Fibroblast of skin of back (primary cell): ENCODE measurements at regions not wholly inside any gene's neighbourhood (a gene's known extent, or its start where the extent isn't known, plus 50 kb on each side); places are given as distances from the start of the nearest gene placed in this dataset.
"Not testable (repeated sequence)": the region's sequence is repeated elsewhere in the genome, so short reads cannot be mapped to it uniquely, and the experiment has no call there.

ENCODE experiments used
- DNase-seq: peaks from one replicate; pipeline ENCODE4 v3.0.0-alpha.2; 2013

- no peak for DNase-seq
Observed at GRCh38 chrX:115972717-115973116, 197.8 kb upstream of the AGTR2 start.

- no peak for DNase-seq
Observed at GRCh38 chrX:115978068-115978467, 192.5 kb upstream of the AGTR2 start.

- DNase-seq: not testable (repeated sequence)
Observed at GRCh38 chrX:115983148-115983547, 187.4 kb upstream of the AGTR2 start.

- DNase-seq: not testable (repeated sequence)
Observed at GRCh38 chrX:115987464-115987863, 183.1 kb upstream of the AGTR2 start.

DNA sequence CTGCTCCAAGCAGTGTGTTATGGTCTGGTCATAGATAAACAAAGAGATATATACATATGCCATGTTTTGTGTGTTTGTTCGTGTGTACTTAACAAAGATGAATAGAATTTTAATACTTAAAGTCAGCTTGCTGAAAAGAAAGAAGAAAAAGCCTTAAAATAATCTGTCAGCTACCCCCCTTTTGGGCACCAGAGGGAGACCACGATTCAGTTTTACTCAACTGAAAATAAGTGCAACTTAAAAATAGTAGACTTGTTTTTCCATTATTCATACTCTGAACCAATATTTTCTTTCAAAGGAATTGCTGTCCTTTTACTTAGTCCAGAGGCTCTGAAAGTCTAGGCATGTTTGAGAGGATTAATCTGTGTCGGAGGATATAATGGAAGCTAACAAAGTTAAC lies 181.7 kb upstream of the AGTR2 start:
- DNase-seq: no peak

- no peak for DNase-seq
Observed at GRCh38 chrX:115989686-115990085, 180.9 kb upstream of the AGTR2 start.

DNA sequence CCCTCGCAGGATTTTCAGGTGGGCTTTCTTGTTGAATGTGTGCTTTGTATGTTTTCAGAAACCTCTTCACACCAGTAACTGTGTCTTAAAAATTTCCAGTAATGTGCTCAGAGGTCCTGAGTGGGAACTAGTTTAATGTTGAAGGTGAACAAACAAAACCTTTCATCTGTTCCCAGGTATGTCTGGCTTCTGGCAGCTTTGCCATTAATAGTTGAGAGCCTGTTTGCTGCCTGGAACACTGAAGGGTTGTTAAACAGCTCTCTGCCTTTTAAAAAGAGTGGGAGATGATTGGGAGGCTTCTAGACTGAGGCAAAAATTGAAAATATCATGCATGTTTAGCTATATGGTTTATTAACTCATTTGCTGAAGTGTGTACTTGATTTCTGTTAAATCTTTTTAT lies 161.2 kb upstream of the AGTR2 start:
- DNase-seq: no peak

- no peak for DNase-seq
Observed at GRCh38 chrX:116009861-116010710, 160.5 kb upstream of the AGTR2 start.

DNA sequence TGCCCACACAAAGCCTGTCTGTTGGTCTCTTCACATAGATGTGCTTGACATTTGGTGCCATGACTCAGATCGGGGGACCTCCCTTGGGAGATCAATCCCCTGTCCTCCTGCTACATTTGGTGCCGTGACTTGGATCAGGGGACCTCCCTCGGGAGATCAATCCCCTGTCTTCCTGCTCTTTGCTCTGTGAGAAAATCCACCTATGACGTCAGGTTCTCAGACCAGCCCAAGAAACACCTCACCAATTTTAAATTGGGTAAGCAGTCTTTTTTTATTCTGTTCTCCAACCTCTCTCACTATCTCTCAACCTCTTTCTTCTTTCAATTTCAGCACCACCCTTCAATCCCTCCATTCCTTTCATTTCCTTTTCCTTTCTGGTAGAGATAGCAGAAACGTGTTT lies 159.6 kb upstream of the AGTR2 start:
- DNase-seq: no peak

DNA sequence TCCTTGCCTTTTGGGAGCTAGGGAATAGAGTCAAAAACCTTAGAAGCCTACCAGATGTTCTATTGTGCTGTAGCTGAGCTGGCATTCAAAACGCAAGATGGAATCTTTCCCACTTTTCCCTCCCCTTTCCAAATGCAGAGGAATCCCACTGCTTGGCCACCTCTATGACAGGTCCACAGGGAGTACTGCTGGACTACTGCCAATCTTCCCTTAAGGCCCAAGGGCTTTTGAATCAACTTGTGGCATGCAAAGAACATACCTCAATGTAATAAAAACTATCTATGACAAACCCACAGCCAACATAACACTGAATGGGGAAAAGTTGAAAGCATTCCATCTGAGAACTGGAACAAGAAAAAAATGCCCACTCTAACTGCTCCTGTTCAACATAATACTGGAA lies 139.2 kb upstream of the AGTR2 start:
- no peak for DNase-seq
